ENCODE measurements at regions not wholly inside any gene's neighbourhood (a gene's known extent, or its start where the extent isn't known, plus 50 kb on each side); places are given as distances from the start of the nearest gene placed in this dataset.

GRCh38 chr5:155260798-155261197 lies 247.2 kb downstream of the KIF4B start:
- no peak overlapping the region for H3K4me3 ChIP-seq (ENCODE audit: low read depth, low read length)
- no peak for TF ChIP-seq CTCF (conservative IDR thresholded peaks at IDR 0.05; ENCODE audit: low read depth, low read length)
- DNase-seq (ENCODE audit: low read depth): no peak

GRCh38 chr5:155263381-155263780 lies 249.8 kb downstream of the KIF4B start:
- DNase-seq (ENCODE audit: low read depth): no peak
- no peak for TF ChIP-seq CTCF (conservative IDR thresholded peaks at IDR 0.05; ENCODE audit: low read depth, low read length)
- no peak overlapping the region for H3K4me3 ChIP-seq (ENCODE audit: low read depth, low read length)

GRCh38 chr5:155264809-155265208 lies 251.3 kb downstream of the KIF4B start:
- no peak for DNase-seq (ENCODE audit: low read depth)
- TF ChIP-seq CTCF (conservative IDR thresholded peaks at IDR 0.05; ENCODE audit: low read depth, low read length): no peak
- no peak overlapping the region for H3K4me3 ChIP-seq (ENCODE audit: low read depth, low read length)

- H3K4me3 ChIP-seq (ENCODE audit: low read depth, low read length): no peak overlapping the region
- no peak for TF ChIP-seq CTCF (conservative IDR thresholded peaks at IDR 0.05; ENCODE audit: low read depth, low read length)
- DNase-seq (ENCODE audit: low read depth): no peak
Observed at GRCh38 chr5:155268770-155269425, 255.3 kb downstream of the KIF4B start.

- DNase-seq (ENCODE audit: low read depth): no peak
Observed at GRCh38 chr5:155270725-155271124, 257.2 kb downstream of the KIF4B start.

GRCh38 chr5:155274484-155274883 lies 260.9 kb downstream of the KIF4B start:
- TF ChIP-seq CTCF (conservative IDR thresholded peaks at IDR 0.05; ENCODE audit: low read depth, low read length): no peak
- DNase-seq (ENCODE audit: low read depth): no peak

More at GRCh38 chr5:155270725-155271124, 257.2 kb downstream of the KIF4B start:
- no peak overlapping the region for H3K4me3 ChIP-seq (ENCODE audit: low read depth, low read length)
- TF ChIP-seq CTCF (conservative IDR thresholded peaks at IDR 0.05; ENCODE audit: low read depth, low read length): no peak

GRCh38 chr5:155275222-155275621 lies 261.7 kb downstream of the KIF4B start:
- TF ChIP-seq CTCF (conservative IDR thresholded peaks at IDR 0.05; ENCODE audit: low read depth, low read length): no peak
- DNase-seq (ENCODE audit: low read depth): no peak
- no peak overlapping the region for H3K4me3 ChIP-seq (ENCODE audit: low read depth, low read length)

More at GRCh38 chr5:155274484-155274883, 260.9 kb downstream of the KIF4B start:
- no peak overlapping the region for H3K4me3 ChIP-seq (ENCODE audit: low read depth, low read length)

Data from choroid plexus epithelial cell (primary cell).